ENCODE measurements at regions not wholly inside any gene's neighbourhood (a gene's known extent, or its start where the extent isn't known, plus 50 kb on each side); places are given as distances from the start of the nearest gene placed in this dataset.

GRCh38 chr10:60663850-60664249 is 114.4 kb upstream of the CDK1 start:
- peak overlapping the region; percentile 20 for H3K4me3 Mint-ChIP-seq

GRCh38 chr10:60662917-60663614 is 115.2 kb upstream of the CDK1 start:
- Mint-ChIP-seq H3K27me3 (peaks cover 3% of the 10 kb centered on the region), H3K4me1 (ENCODE audit: low read depth) (peaks cover 45% of the 10 kb centered on the region), H3K27ac (no peak overlapping the region), H3K9me3 (no peaks in the 10 kb centered on the region), H3K36me3 (no peaks in the 10 kb centered on the region), H3K4me3 (no peak overlapping the region)
- CTCF ChIA-PET: interaction anchor here (0.8 to 2.0 kb wide), 2 partner anchors 47 to 105 kb away, joined by 3 to 6 read pairs; no protein-coding TSS in a partner anchor
- intact Hi-C loops (cut with micrococcal nuclease): loop anchor here (2.0 to 10.0 kb wide), 2 partner anchors 52 to 758 kb away; partner anchors contain the start of gene CCDC6
- DNase-seq: no peak
- POLR2A ChIA-PET: interaction anchor here (1.2 to 1.5 kb wide), 2 partner anchors 8 to 115 kb away, joined by 3 read pairs; partner anchors contain the start of gene CDK1

More at GRCh38 chr10:60663850-60664249, 114.4 kb upstream of the CDK1 start:
- H3K27me3 Mint-ChIP-seq: peaks cover 3% of the 10 kb centered on the region
- intact Hi-C loops (cut with micrococcal nuclease): loop anchor here (2.0 to 10.0 kb wide), 2 partner anchors 51 to 759 kb away; partner anchors contain the start of gene CCDC6
- peaks cover 45% of the 10 kb centered on the region for H3K4me1 Mint-ChIP-seq (ENCODE audit: low read depth)
- DNase-seq: no peak
- H3K36me3 Mint-ChIP-seq: no peaks in the 10 kb centered on the region
- ChIA-PET POLR2A (interaction anchor here (1.2 to 1.5 kb wide), 2 partner anchors 9 to 115 kb away, joined by 3 read pairs; partner anchors contain the start of gene CDK1), CTCF (interaction anchor here (2.0 kb wide), 1 partner anchor 104 kb away, joined by 6 read pairs; no protein-coding TSS in a partner anchor)
- no peak overlapping the region for H3K27ac Mint-ChIP-seq
- no peaks in the 10 kb centered on the region for H3K9me3 Mint-ChIP-seq

GRCh38 chr10:60661637-60662036 is 116.6 kb upstream of the CDK1 start:
- no peak for DNase-seq
- Mint-ChIP-seq H3K9me3 (no peaks in the 10 kb centered on the region), H3K4me1 (ENCODE audit: low read depth) (peaks cover 47% of the 10 kb centered on the region), H3K36me3 (no peaks in the 10 kb centered on the region), H3K27ac (no peak overlapping the region), H3K4me3 (no peak overlapping the region), H3K27me3 (peaks cover 3% of the 10 kb centered on the region)
- intact Hi-C loops (cut with micrococcal nuclease): loop anchor here (2.0 to 10.0 kb wide), 2 partner anchors 53 to 757 kb away; partner anchors contain the start of gene CCDC6
- POLR2A ChIA-PET: no interaction called here
- CTCF ChIA-PET: no interaction called here

- Mint-ChIP-seq H3K4me1 (ENCODE audit: low read depth) (peaks cover 44% of the 10 kb centered on the region), H3K4me3 (no peak overlapping the region), H3K9me3 (no peaks in the 10 kb centered on the region), H3K27me3 (peaks cover 3% of the 10 kb centered on the region), H3K27ac (no peak overlapping the region), H3K36me3 (no peaks in the 10 kb centered on the region)
- intact Hi-C loops (cut with micrococcal nuclease): loop anchor here (10.0 kb wide), 1 partner anchor 756 kb away; the partner anchor contains the start of gene CCDC6
- ChIA-PET CTCF (no interaction called here), POLR2A (no interaction called here)
- no peak for DNase-seq
Observed at GRCh38 chr10:60660625-60661024, 117.7 kb upstream of the CDK1 start.

DNA sequence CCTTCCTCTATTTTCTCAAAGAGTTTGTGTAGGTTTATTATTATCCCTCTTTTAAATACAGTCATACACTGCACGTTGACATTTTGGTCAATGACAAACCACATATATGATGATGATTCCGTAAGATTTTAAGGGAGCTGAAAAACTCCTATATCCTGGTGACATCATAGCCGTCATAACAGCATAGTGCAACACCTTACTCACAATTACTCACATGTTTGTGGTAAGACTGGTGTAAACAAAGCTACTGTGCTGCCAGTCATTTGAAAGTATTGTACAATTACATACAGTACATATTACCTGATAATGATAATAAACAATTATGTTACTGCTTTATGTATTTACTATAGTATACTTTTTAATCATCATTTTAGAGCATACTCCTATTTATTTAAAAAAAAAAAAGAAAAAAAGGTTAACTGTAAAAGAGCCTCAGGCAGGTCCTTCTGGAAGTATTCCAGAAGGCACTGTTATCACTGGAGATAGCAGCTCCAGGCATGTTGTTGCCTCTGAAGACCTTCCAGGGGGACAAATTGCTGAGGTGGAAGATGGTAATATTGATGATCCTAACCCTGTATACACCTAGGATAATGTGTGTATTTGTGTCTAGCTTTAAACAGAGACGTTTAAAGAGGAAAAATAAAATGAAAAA is 123.3 kb upstream of the CDK1 start:
- no peaks in the 10 kb centered on the region for H3K27me3 Mint-ChIP-seq
- no peak for DNase-seq
- intact Hi-C loops (cut with micrococcal nuclease): loop anchor here (5.0 kb wide), 1 partner anchor 77 kb away; no protein-coding TSS in a partner anchor
- H3K4me3 Mint-ChIP-seq: no peak overlapping the region
- H3K9me3 Mint-ChIP-seq: no peaks in the 10 kb centered on the region
- no peak overlapping the region for H3K27ac Mint-ChIP-seq
- POLR2A ChIA-PET: interaction anchor here (1.2 kb wide), 1 partner anchor 9 kb away, joined by 3 read pairs; no protein-coding TSS in a partner anchor
- H3K4me1 Mint-ChIP-seq (ENCODE audit: low read depth): peaks cover 21% of the 10 kb centered on the region
- no peaks in the 10 kb centered on the region for H3K36me3 Mint-ChIP-seq
- CTCF ChIA-PET: interaction anchor here (0.6 to 1.3 kb wide), 3 partner anchors 9 to 744 kb away, joined by 3 to 5 read pairs (median 4); no protein-coding TSS in a partner anchor

GRCh38 chr10:60652628-60653027 is 125.7 kb upstream of the CDK1 start:
- POLR2A ChIA-PET: no interaction called here
- no peak overlapping the region for H3K27ac Mint-ChIP-seq

DNA sequence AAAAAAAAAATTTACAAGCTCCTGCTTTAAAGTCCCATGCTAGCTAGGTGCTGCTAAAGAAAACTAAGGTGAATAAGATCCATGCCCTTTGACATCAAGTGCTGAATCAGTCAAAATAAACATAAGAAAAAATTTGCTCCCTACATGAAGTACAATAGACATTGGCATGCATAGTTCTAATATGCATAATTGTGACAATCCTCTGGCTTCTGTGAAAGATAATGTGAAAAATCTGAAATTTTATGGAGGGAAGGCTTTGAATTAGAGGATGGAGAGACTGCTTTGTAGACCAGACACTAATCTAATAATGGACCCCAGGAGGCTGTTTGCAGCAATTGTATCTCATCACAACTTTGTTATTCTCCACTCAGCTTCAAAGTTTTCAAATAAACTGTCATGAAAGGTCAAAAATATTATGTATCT is 127.9 kb upstream of the CDK1 start:
- POLR2A ChIA-PET: no interaction called here
- CTCF ChIA-PET: interaction anchor here (0.7 to 2.3 kb wide), 5 partner anchors 11 to 536 kb away, joined by 3 to 18 read pairs (median 4); no protein-coding TSS in a partner anchor
- Mint-ChIP-seq H3K9me3 (no peaks in the 10 kb centered on the region), H3K4me1 (ENCODE audit: low read depth) (peaks cover 25% of the 10 kb centered on the region), H3K27ac (no peak overlapping the region), H3K36me3 (no peaks in the 10 kb centered on the region), H3K4me3 (no peak overlapping the region), H3K27me3 (no peaks in the 10 kb centered on the region)
- DNase-seq: no peak
- intact Hi-C loops (cut with micrococcal nuclease): loop anchor here (2.0 to 5.0 kb wide), 2 partner anchors 82 to 118 kb away; no protein-coding TSS in a partner anchor

More at GRCh38 chr10:60652628-60653027, 125.7 kb upstream of the CDK1 start:
- Mint-ChIP-seq H3K9me3 (no peaks in the 10 kb centered on the region), H3K27me3 (no peaks in the 10 kb centered on the region), H3K4me3 (no peak overlapping the region), H3K36me3 (no peaks in the 10 kb centered on the region), H3K4me1 (ENCODE audit: low read depth) (peaks cover 30% of the 10 kb centered on the region)
- intact Hi-C loops (cut with micrococcal nuclease): loop anchor here (5.0 kb wide), 1 partner anchor 80 kb away; no protein-coding TSS in a partner anchor
- DNase-seq: no peak
- CTCF ChIA-PET: no interaction called here

DNA sequence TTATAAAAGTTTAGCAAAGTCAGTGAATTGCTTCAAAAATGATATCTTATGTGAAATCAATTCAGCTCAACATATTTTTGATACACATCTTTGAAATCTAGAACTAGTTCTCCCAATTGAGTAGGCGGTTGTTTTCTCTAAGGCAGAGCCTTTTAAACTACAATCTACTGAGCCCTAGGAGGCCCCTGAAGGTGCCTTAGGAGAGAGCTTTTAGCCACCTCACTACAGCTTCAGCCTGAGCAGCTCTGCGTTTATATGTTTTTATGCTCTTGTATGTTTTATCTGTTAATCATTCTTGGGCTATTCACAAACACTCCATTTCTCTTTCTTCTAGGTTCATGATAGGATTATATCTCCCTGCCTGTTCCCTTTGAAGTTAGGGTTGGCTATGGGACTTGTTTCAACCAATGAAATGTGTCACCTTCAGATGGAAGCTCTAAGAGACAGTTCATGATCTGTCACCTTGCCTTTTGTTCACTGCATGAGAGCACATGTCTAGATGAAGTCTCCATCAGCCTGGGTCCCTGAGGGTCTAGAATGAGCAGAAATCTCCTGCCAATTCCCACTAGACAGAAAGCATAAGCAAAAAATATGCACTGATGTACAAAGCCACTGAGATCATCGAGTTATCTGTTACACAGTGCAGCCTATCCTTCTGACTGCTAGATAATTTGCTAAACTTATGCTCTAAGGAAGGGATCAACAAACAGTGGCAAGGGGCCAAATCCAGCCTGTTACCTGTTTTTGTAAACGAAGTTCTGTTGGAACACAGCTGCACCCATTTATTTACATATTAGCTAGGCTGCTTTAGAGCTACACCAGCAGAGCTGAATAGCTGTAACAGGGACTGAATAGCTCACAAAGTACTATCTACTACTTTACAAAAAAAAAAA is 128.5 kb upstream of the CDK1 start:
- Mint-ChIP-seq H3K9me3 (no peaks in the 10 kb centered on the region), H3K27ac (peak overlapping the region; percentile 15), H3K36me3 (no peaks in the 10 kb centered on the region), H3K27me3 (no peaks in the 10 kb centered on the region), H3K4me3 (no peak overlapping the region), H3K4me1 (ENCODE audit: low read depth) (peaks cover 25% of the 10 kb centered on the region)
- intact Hi-C loops (cut with micrococcal nuclease): loop anchor here (2.0 to 10.0 kb wide), 5 partner anchors 83 to 635 kb away; no protein-coding TSS in a partner anchor
- DNase-seq: no peak
- POLR2A ChIA-PET: interaction anchor here (0.9 kb wide), 1 partner anchor 9 kb away, joined by 3 read pairs; no protein-coding TSS in a partner anchor
- CTCF ChIA-PET: interaction anchor here (0.7 to 2.3 kb wide), 7 partner anchors 10 to 535 kb away, joined by 3 to 18 read pairs (median 4); no protein-coding TSS in a partner anchor

- CTCF ChIA-PET: interaction anchor here (1.0 to 2.3 kb wide), 5 partner anchors 90 to 534 kb away, joined by 4 to 18 read pairs (median 4); no protein-coding TSS in a partner anchor
- intact Hi-C loops (cut with micrococcal nuclease): loop anchor here (5.0 to 10.0 kb wide), 3 partner anchors 411 to 636 kb away; no protein-coding TSS in a partner anchor
- DNase-seq: no peak
- H3K4me3 Mint-ChIP-seq: no peak overlapping the region
- peaks cover 28% of the 10 kb centered on the region for H3K4me1 Mint-ChIP-seq (ENCODE audit: low read depth)
- no peak overlapping the region for H3K27ac Mint-ChIP-seq
- H3K36me3 Mint-ChIP-seq: no peaks in the 10 kb centered on the region
- H3K27me3 Mint-ChIP-seq: no peaks in the 10 kb centered on the region
- POLR2A ChIA-PET: no interaction called here
- no peaks in the 10 kb centered on the region for H3K9me3 Mint-ChIP-seq
Observed at GRCh38 chr10:60648761-60649160, 129.5 kb upstream of the CDK1 start.

DNA sequence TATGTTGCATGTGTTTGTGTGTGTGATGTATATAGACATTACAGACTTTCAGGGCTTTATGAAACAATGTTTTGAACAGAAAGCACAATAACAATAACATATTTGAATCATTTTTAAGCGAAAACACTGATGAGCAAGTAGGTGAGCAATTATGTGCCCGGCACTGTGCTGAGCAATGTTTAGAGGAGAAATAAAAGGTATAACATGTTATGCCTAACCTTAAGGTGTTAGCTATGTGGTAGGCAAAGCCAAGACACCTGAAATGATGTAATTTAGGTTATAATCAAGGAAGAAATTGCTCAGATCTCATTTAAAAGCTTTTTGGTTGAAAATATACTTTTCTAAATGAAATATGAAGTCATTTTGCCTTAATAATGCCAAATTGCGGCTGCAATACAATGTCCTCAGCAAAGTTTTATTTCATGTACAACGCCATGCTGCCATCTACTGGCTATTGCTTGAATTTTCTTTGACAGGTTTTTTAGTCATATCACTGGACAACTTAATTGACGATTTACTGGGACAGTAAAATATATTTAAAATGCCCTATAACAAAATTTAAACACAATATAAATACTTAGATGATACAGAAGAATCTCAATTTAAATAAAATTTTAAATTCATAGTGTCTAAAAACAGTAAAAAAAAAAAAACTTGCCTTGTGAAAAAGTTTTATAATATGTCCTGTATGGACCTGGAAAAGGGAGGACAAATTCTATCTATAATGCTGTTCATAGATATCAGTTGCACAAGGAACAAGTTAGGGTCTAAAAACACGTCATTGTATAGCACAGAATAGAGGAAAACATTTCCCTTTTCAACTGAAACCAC is 131.1 kb upstream of the CDK1 start:
- intact Hi-C loops (cut with micrococcal nuclease): loop anchor here (1.0 to 10.0 kb wide), 8 partner anchors 74 to 638 kb away; no protein-coding TSS in a partner anchor
- DNase-seq: peak; percentile 27
- H3K9me3 Mint-ChIP-seq: no peaks in the 10 kb centered on the region
- peaks cover 26% of the 10 kb centered on the region for H3K4me1 Mint-ChIP-seq (ENCODE audit: low read depth)
- no peaks in the 10 kb centered on the region for H3K27me3 Mint-ChIP-seq
- ChIA-PET CTCF (interaction anchor here (0.7 to 2.2 kb wide), 26 partner anchors 9 to 1407 kb away, joined by 3 to 36 read pairs (median 4); no protein-coding TSS in a partner anchor), POLR2A (interaction anchor here (0.6 kb wide), 2 partner anchors 975 to 1235 kb away, joined by 3 read pairs; no protein-coding TSS in a partner anchor)
- no peaks in the 10 kb centered on the region for H3K36me3 Mint-ChIP-seq
- H3K4me3 Mint-ChIP-seq: no peak overlapping the region
- H3K27ac Mint-ChIP-seq: no peak overlapping the region

Data from activated CD4-positive, alpha-beta memory T cell treated with anti-CD3 and anti-CD28 coated beads for 36 hours (primary cell).